ENCODE measurements at regions not wholly inside any gene's neighbourhood (a gene's known extent, or its start where the extent isn't known, plus 50 kb on each side); places are given as distances from the start of the nearest gene placed in this dataset.

DNA sequence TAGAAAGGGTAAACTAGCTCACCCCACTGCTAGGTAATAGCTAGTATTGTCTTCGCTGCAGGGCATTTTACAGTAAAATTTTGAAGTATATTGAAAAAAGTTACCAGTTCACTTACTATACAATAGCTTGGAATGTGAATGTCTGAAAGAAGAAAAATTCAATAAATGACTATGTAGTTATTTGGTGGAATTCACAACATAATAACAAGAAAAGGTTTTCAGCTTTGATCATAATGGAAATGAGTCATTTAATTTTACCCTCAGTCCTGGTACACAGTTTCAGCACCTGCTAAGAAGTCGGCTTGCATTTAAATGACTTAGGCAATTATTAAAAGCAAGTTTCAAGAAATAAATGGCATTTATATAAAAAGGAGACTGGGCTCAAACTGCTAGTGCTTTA, 90.4 kb downstream of the NUP35 start:
- no peak for TF ChIP-seq CEBPB (IDR thresholded peaks at IDR 0.05)
- TF ChIP-seq TEAD4 (IDR thresholded peaks at IDR 0.05) = no peak
- TF ChIP-seq EGR1 (IDR thresholded peaks at IDR 0.05) = no peak
- TF ChIP-seq, protein P1, sequence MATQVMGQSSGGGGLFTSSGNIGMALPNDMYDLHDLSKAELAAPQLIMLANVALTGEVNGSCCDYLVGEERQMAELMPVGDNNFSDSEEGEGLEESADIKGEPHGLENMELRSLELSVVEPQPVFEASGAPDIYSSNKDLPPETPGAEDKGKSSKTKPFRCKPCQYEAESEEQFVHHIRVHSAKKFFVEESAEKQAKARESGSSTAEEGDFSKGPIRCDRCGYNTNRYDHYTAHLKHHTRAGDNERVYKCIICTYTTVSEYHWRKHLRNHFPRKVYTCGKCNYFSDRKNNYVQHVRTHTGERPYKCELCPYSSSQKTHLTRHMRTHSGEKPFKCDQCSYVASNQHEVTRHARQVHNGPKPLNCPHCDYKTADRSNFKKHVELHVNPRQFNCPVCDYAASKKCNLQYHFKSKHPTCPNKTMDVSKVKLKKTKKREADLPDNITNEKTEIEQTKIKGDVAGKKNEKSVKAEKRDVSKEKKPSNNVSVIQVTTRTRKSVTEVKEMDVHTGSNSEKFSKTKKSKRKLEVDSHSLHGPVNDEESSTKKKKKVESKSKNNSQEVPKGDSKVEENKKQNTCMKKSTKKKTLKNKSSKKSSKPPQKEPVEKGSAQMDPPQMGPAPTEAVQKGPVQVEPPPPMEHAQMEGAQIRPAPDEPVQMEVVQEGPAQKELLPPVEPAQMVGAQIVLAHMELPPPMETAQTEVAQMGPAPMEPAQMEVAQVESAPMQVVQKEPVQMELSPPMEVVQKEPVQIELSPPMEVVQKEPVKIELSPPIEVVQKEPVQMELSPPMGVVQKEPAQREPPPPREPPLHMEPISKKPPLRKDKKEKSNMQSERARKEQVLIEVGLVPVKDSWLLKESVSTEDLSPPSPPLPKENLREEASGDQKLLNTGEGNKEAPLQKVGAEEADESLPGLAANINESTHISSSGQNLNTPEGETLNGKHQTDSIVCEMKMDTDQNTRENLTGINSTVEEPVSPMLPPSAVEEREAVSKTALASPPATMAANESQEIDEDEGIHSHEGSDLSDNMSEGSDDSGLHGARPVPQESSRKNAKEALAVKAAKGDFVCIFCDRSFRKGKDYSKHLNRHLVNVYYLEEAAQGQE (IDR thresholded peaks at IDR 0.05; ENCODE audit: low read depth) = no peak
- TF ChIP-seq NFIC (IDR thresholded peaks at IDR 0.05) = no peak
- no peak for TF ChIP-seq ZBTB7A (IDR thresholded peaks at IDR 0.05; ENCODE audit: low read depth)
- no peak for TF ChIP-seq USF1 (IDR thresholded peaks at IDR 0.05)
- no peak for TF ChIP-seq FOXM1 (IDR thresholded peaks at IDR 0.05; ENCODE audit: borderline replicate concordance, low read depth)
- no peak for TF ChIP-seq TCF12 (IDR thresholded peaks at IDR 0.05; ENCODE audit: low read depth)

GRCh38 chr2:183215917-183216316, 91.7 kb downstream of the NUP35 start:
- no peak for TF ChIP-seq USF1 (IDR thresholded peaks at IDR 0.05)
- TF ChIP-seq, protein P2, sequence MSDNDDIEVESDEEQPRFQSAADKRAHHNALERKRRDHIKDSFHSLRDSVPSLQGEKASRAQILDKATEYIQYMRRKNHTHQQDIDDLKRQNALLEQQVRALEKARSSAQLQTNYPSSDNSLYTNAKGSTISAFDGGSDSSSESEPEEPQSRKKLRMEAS (IDR thresholded peaks at IDR 0.05) = no peak

GRCh38 chr2:183219888-183220287, 95.6 kb downstream of the NUP35 start:
- TF ChIP-seq USF1 (IDR thresholded peaks at IDR 0.05) (no peak), CREB1 (IDR thresholded peaks at IDR 0.05; ENCODE audit: low read depth) (no peak), FOXM1 (IDR thresholded peaks at IDR 0.05; ENCODE audit: borderline replicate concordance, low read depth) (no peak), TEAD4 (IDR thresholded peaks at IDR 0.05) (no peak), NFIC (IDR thresholded peaks at IDR 0.05) (no peak), EP300 (IDR thresholded peaks at IDR 0.05; ENCODE audit: borderline replicate concordance) (no peak), TCF12 (IDR thresholded peaks at IDR 0.05; ENCODE audit: low read depth) (no peak), YY1 (IDR thresholded peaks at IDR 0.05; ENCODE audit: low read depth) (no peak), TAF1 (IDR thresholded peaks at IDR 0.05; ENCODE audit: low read depth) (no peak), ZBTB7A (IDR thresholded peaks at IDR 0.05; ENCODE audit: low read depth) (no peak), EGR1 (IDR thresholded peaks at IDR 0.05) (no peak), CEBPB (IDR thresholded peaks at IDR 0.05) (no peak), RAD21 (IDR thresholded peaks at IDR 0.05; ENCODE audit: low read depth) (no peak)
- TF ChIP-seq, protein P1 (IDR thresholded peaks at IDR 0.05; ENCODE audit: low read depth) = no peak
- TF ChIP-seq, protein P2 (IDR thresholded peaks at IDR 0.05) = no peak

DNA sequence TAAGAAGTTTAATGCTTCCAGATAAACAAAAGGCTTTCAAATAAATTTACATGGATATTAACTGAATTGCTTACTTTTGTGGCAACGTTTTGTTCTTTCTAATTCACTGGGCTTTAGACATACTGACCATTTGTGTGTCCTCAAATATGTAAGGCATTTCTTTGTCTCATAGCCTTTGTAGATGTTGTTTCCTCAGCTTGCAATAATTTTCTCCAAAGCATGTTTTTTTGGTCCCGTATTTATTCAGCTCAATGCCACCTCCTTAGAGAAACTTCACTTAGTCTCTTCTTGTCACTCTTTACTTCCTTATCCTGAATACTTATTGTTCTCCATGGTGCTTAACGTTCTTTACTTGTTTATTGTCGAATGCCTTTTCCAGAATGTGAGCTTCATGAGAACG, 98.5 kb downstream of the NUP35 start:
- TF ChIP-seq RAD21 (IDR thresholded peaks at IDR 0.05; ENCODE audit: low read depth) (no peak), YY1 (IDR thresholded peaks at IDR 0.05; ENCODE audit: low read depth) (no peak), EGR1 (IDR thresholded peaks at IDR 0.05) (no peak), EP300 (IDR thresholded peaks at IDR 0.05; ENCODE audit: borderline replicate concordance) (no peak), NFIC (IDR thresholded peaks at IDR 0.05) (no peak), CREB1 (IDR thresholded peaks at IDR 0.05; ENCODE audit: low read depth) (no peak), TAF1 (IDR thresholded peaks at IDR 0.05; ENCODE audit: low read depth) (no peak), ZBTB7A (IDR thresholded peaks at IDR 0.05; ENCODE audit: low read depth) (no peak), FOXM1 (IDR thresholded peaks at IDR 0.05; ENCODE audit: borderline replicate concordance, low read depth) (no peak)
- TF ChIP-seq, protein P2 (IDR thresholded peaks at IDR 0.05) = no peak

GRCh38 chr2:183224948-183225347, 100.7 kb downstream of the NUP35 start:
- no peak for TF ChIP-seq YY1 (IDR thresholded peaks at IDR 0.05; ENCODE audit: low read depth)
- no peak for TF ChIP-seq ZBTB7A (IDR thresholded peaks at IDR 0.05; ENCODE audit: low read depth)
- TF ChIP-seq CEBPB (IDR thresholded peaks at IDR 0.05) = no peak
- no peak for TF ChIP-seq EP300 (IDR thresholded peaks at IDR 0.05; ENCODE audit: borderline replicate concordance)
- TF ChIP-seq TEAD4 (IDR thresholded peaks at IDR 0.05) = no peak
- TF ChIP-seq TCF12 (IDR thresholded peaks at IDR 0.05; ENCODE audit: low read depth) = no peak
- TF ChIP-seq CREB1 (IDR thresholded peaks at IDR 0.05; ENCODE audit: low read depth) = no peak
- TF ChIP-seq RAD21 (IDR thresholded peaks at IDR 0.05; ENCODE audit: low read depth) = no peak
- no peak for TF ChIP-seq EGR1 (IDR thresholded peaks at IDR 0.05)
- TF ChIP-seq, protein P1 (IDR thresholded peaks at IDR 0.05; ENCODE audit: low read depth) = no peak
- TF ChIP-seq NFIC (IDR thresholded peaks at IDR 0.05) = no peak
- TF ChIP-seq TAF1 (IDR thresholded peaks at IDR 0.05; ENCODE audit: low read depth) = no peak
- TF ChIP-seq FOXM1 (IDR thresholded peaks at IDR 0.05; ENCODE audit: borderline replicate concordance, low read depth) = no peak
